Natural killer cell (primary cell): ENCODE measurements at regions not wholly inside any gene's neighbourhood (a gene's known extent, or its start where the extent isn't known, plus 50 kb on each side); places are given as distances from the start of the nearest gene placed in this dataset.

Source experiments
- ATAC-seq, 3 donors: fragments of 150-1000 bp in 2 of 3; fragments of 200-7000 bp in 1 of 3; cut with Tn5 transposase; 1 replicate in 1 of 3; 2 replicates in 2 of 3; pipeline ENCODE4 v1.10.0; 2021; ENCODE audit warnings: mild to moderate bottlenecking in 2 of 3, moderate library complexity in 2 of 3
- DNase-seq, 2 donors: peaks; one replicate each; pipeline versions ENCODE4 v3.0.0 to v3.0.0-alpha.2; 2013 to 2021; ENCODE audit warnings: mixed read lengths in 1 of 2
- H3K27ac ChIP-seq: one replicate; pipeline ENCODE4 v1.5.1; 2013; ENCODE audit warnings: mild to moderate bottlenecking, low read length
- H3K27me3 ChIP-seq: one replicate; pipeline ENCODE4 v1.6.1; 2013; ENCODE audit warnings: low read length; ENCODE audit not compliant: control insufficient read depth, insufficient read depth
- H3K36me3 ChIP-seq: one replicate; pipeline ENCODE4 v1.6.1; 2013; ENCODE audit warnings: low read length; ENCODE audit not compliant: control insufficient read depth, insufficient read depth
- H3K4me1 ChIP-seq: one replicate; pipeline ENCODE4 v1.6.1; 2013; ENCODE audit warnings: low read length; ENCODE audit not compliant: control insufficient read depth, insufficient read depth
- H3K4me3 ChIP-seq: one replicate; pipeline ENCODE4 v1.5.1; 2013; ENCODE audit warnings: low read length
- H3K9me3 ChIP-seq: one replicate; pipeline ENCODE4 v1.6.1; 2013; ENCODE audit warnings: low read length; ENCODE audit not compliant: control insufficient read depth, insufficient read depth
- H3K27ac Mint-ChIP-seq, 2 donors: one replicate each; pipeline ENCODE4 v1.8.0; 2022; ENCODE audit warnings: mild to moderate bottlenecking in 2 of 2, mixed read lengths in 2 of 2, moderate library complexity in 1 of 2
- H3K27me3 Mint-ChIP-seq, 2 donors: one replicate each; pipeline ENCODE4 v1.8.0; 2022; ENCODE audit warnings: low read depth in 2 of 2, mixed read lengths in 2 of 2
- H3K36me3 Mint-ChIP-seq: one replicate; pipeline ENCODE4 v1.8.0; 2022; ENCODE audit warnings: mixed read lengths
- H3K4me1 Mint-ChIP-seq, 2 donors: one replicate each; pipeline ENCODE4 v1.8.0; 2022; ENCODE audit warnings: mixed read lengths in 2 of 2
- H3K4me3 Mint-ChIP-seq: one replicate; pipeline ENCODE4 v1.8.0; 2022; ENCODE audit warnings: mild to moderate bottlenecking, moderate library complexity, mixed read lengths
- H3K9me3 Mint-ChIP-seq, 2 donors: one replicate each; pipeline ENCODE4 v1.8.0; 2022; ENCODE audit warnings: mixed read lengths in 2 of 2
- CTCF ChIP-seq: fragments of 200-600 bp; IDR thresholded peaks from one replicate; pipeline ENCODE4 v1.8.0; 2022; ENCODE audit warnings: antibody characterized with exemption
- WGBS: methylation state at CpG from one replicate; pipeline ENCODE4 v1.1.7; 2013; ENCODE audit warnings: missing lambda C conversion rate; ENCODE audit not compliant: insufficient coverage; 5-methylcytosine and 5-hydroxymethylcytosine counted together
- intact Hi-C: fragments of 100-400 bp; cut with micrococcal nuclease; formaldehyde crosslinking; loops from one replicate; pipeline ENCODE4 v1.14.2; 2022

GRCh38 chr16:66165879-66166278 is 200.6 kb upstream of the CDH5 start:
- no peaks in the 10 kb centered on the region for H3K36me3 ChIP-seq
- H3K4me1 ChIP-seq = no peaks in the 10 kb centered on the region
- intact Hi-C loops = no loop called here
- no peak overlapping the region for H3K27ac Mint-ChIP-seq
- H3K36me3 Mint-ChIP-seq = no peaks in the 10 kb centered on the region
- DNase-seq (no peak), ATAC-seq (no peak)
- no peak overlapping the region for H3K4me3 Mint-ChIP-seq
- H3K9me3 Mint-ChIP-seq = no peaks in the 10 kb centered on the region
- peaks cover 8 to 12% of the 10 kb centered on the region in 2 donors for H3K4me1 Mint-ChIP-seq
- no peaks in the 10 kb centered on the region for H3K9me3 ChIP-seq
- WGBS = 85% methylated on average over 2 of the region's 2 CpGs
- no peak for TF ChIP-seq CTCF
- H3K27ac ChIP-seq = no peak overlapping the region
- peaks cover 0 to 3% of the 10 kb centered on the region in 2 donors for H3K27me3 Mint-ChIP-seq
- no peaks in the 10 kb centered on the region for H3K27me3 ChIP-seq
- H3K4me3 ChIP-seq = no peak overlapping the region

GRCh38 chr16:66164581-66165247 is 201.8 kb upstream of the CDH5 start:
- Histone ChIP-seq H3K27me3 (no peaks in the 10 kb centered on the region), H3K4me3 (no peak overlapping the region), H3K27ac (no peak overlapping the region), H3K36me3 (no peaks in the 10 kb centered on the region), H3K9me3 (no peaks in the 10 kb centered on the region), H3K4me1 (no peaks in the 10 kb centered on the region)
- TF ChIP-seq CTCF = no peak
- Mint-ChIP-seq H3K4me1 (peaks cover 6 to 12% of the 10 kb centered on the region in 2 donors), H3K27me3 (peaks cover 0 to 3% of the 10 kb centered on the region in 2 donors), H3K27ac (no peak overlapping the region), H3K9me3 (no peaks in the 10 kb centered on the region), H3K36me3 (no peaks in the 10 kb centered on the region), H3K4me3 (no peak overlapping the region)
- ATAC-seq = no peak
- WGBS = 72% methylated on average over 7 of the region's 7 CpGs
- intact Hi-C loops = no loop called here
- no peak for DNase-seq

- ATAC-seq = no peak
- no peaks in the 10 kb centered on the region for H3K9me3 ChIP-seq
- no peaks in the 10 kb centered on the region for H3K36me3 Mint-ChIP-seq
- H3K36me3 ChIP-seq = no peaks in the 10 kb centered on the region
- 66% methylated on average over 5 of the region's 5 CpGs for WGBS
- H3K27me3 ChIP-seq = no peaks in the 10 kb centered on the region
- H3K9me3 Mint-ChIP-seq = no peaks in the 10 kb centered on the region
- peaks cover 0 to 3% of the 10 kb centered on the region in 2 donors for H3K27me3 Mint-ChIP-seq
- no peak overlapping the region for H3K4me3 ChIP-seq
- no peak overlapping the region for H3K27ac Mint-ChIP-seq
- H3K4me3 Mint-ChIP-seq = no peak overlapping the region
- intact Hi-C loops = no loop called here
- no peak overlapping the region for H3K27ac ChIP-seq
- TF ChIP-seq CTCF = no peak
- peaks cover 0 to 9% of the 10 kb centered on the region in 2 donors for H3K4me1 Mint-ChIP-seq
- no peaks in the 10 kb centered on the region for H3K4me1 ChIP-seq
- DNase-seq = no peak
These were observed 203.7 kb upstream of the CDH5 start for GRCh38 chr16:66162821-66163220.

GRCh38 chr16:66161942-66162341 is 204.5 kb upstream of the CDH5 start:
- ATAC-seq = no peak
- DNase-seq = no peak
- no peak for TF ChIP-seq CTCF

More at GRCh38 chr16:66161942-66162341, 204.5 kb upstream of the CDH5 start:
- no peaks in the 10 kb centered on the region for H3K36me3 Mint-ChIP-seq
- intact Hi-C loops = no loop called here
- H3K4me3 Mint-ChIP-seq = no peak overlapping the region
- 86% methylated on average over 8 of the region's 8 CpGs for WGBS
- peaks cover 0 to 3% of the 10 kb centered on the region in 2 donors for H3K27me3 Mint-ChIP-seq
- H3K9me3 ChIP-seq = no peaks in the 10 kb centered on the region
- no peaks in the 10 kb centered on the region for H3K9me3 Mint-ChIP-seq
- H3K4me1 ChIP-seq = no peaks in the 10 kb centered on the region
- peaks cover 0 to 9% of the 10 kb centered on the region in 2 donors for H3K4me1 Mint-ChIP-seq
- H3K27me3 ChIP-seq = no peaks in the 10 kb centered on the region
- no peaks in the 10 kb centered on the region for H3K36me3 ChIP-seq
- H3K27ac ChIP-seq = no peak overlapping the region
- no peak overlapping the region for H3K27ac Mint-ChIP-seq
- H3K4me3 ChIP-seq = no peak overlapping the region
